ENCODE measurements at regions not wholly inside any gene's neighbourhood (a gene's known extent, or its start where the extent isn't known, plus 50 kb on each side); places are given as distances from the start of the nearest gene placed in this dataset.
A peak's percentile ranks its signal among the peaks of the same experiment; 100 is the strongest.
"Not testable (repeated sequence)": the region's sequence is repeated elsewhere in the genome, so short reads cannot be mapped to it uniquely, and the experiment has no call there.

- DNase-seq (ENCODE audit: low spot score), result not testable (repeated sequence)
Observed at GRCh38 chr17:27208370-27208769, 85.5 kb upstream of the WSB1 start.

- DNase-seq (ENCODE audit: low spot score), result no peak
Observed at GRCh38 chr17:27209316-27209715, 84.6 kb upstream of the WSB1 start.

- not testable (repeated sequence) for DNase-seq (ENCODE audit: low spot score)
Observed at GRCh38 chr17:27210809-27211208, 83.1 kb upstream of the WSB1 start.

GRCh38 chr17:27216836-27217235, 77.1 kb upstream of the WSB1 start:
- DNase-seq (ENCODE audit: low spot score), result no peak

- no peak for DNase-seq (ENCODE audit: low spot score)
Observed at GRCh38 chr17:27217631-27218030, 76.3 kb upstream of the WSB1 start.

- DNase-seq (ENCODE audit: low spot score), result no peak
Observed at GRCh38 chr17:27218041-27218440, 75.9 kb upstream of the WSB1 start.

- no peak for DNase-seq (ENCODE audit: low spot score)
Observed at GRCh38 chr17:27218719-27219488, 75.0 kb upstream of the WSB1 start.

- DNase-seq (ENCODE audit: low spot score), result no peak
Observed at GRCh38 chr17:27222515-27222914, 71.4 kb upstream of the WSB1 start.

GRCh38 chr17:27224526-27225315, 69.2 kb upstream of the WSB1 start:
- peak; percentile 16 for DNase-seq (ENCODE audit: low spot score)

GRCh38 chr17:27226611-27227230, 67.2 kb upstream of the WSB1 start:
- peak; percentile 50 for DNase-seq (ENCODE audit: low spot score)

GRCh38 chr17:27230996-27231395, 62.9 kb upstream of the WSB1 start:
- no peak for DNase-seq (ENCODE audit: low spot score)

- no peak for DNase-seq (ENCODE audit: low spot score)
Observed at GRCh38 chr17:27232328-27232727, 61.6 kb upstream of the WSB1 start.

GRCh38 chr17:27233059-27233458, 60.9 kb upstream of the WSB1 start:
- DNase-seq (ENCODE audit: low spot score), result no peak

GRCh38 chr17:27233776-27234175, 60.1 kb upstream of the WSB1 start:
- DNase-seq (ENCODE audit: low spot score), result no peak

- peak; percentile 45 for DNase-seq (ENCODE audit: low spot score)
Observed at GRCh38 chr17:27236717-27237315, 57.1 kb upstream of the WSB1 start.

- DNase-seq (ENCODE audit: low spot score), result no peak
Observed at GRCh38 chr17:27237890-27238289, 56.0 kb upstream of the WSB1 start.

GRCh38 chr17:27239046-27239445, 54.9 kb upstream of the WSB1 start:
- no peak for DNase-seq (ENCODE audit: low spot score)

- no peak for DNase-seq (ENCODE audit: low spot score)
Observed at GRCh38 chr17:27239584-27239983, 54.3 kb upstream of the WSB1 start.

GRCh38 chr17:27240086-27240801, 53.7 kb upstream of the WSB1 start:
- DNase-seq (ENCODE audit: low spot score), result no peak

GRCh38 chr17:27240802-27241155, 53.1 kb upstream of the WSB1 start:
- DNase-seq (ENCODE audit: low spot score), result no peak

- DNase-seq (ENCODE audit: low spot score), result no peak
Observed at GRCh38 chr17:27241346-27241946, 52.5 kb upstream of the WSB1 start.
